GM12878 (cell line): ENCODE measurements at regions not wholly inside any gene's neighbourhood (a gene's known extent, or its start where the extent isn't known, plus 50 kb on each side); places are given as distances from the start of the nearest gene placed in this dataset.

Experiments
- ATAC-seq: fragments of 200-7000 bp; cut with Tn5 transposase; 3 replicates; pipeline ENCODE4 v1.9.1; 2020; ENCODE audit warnings: mild to moderate bottlenecking, moderate library complexity
- BruUV-seq: library from RNA; stranded (reverse); fragments of 400-500 nt; replicated peaks from 2 replicates; lab custom pipeline; 2021; lab: Mats Ljungman, UMichigan
- CTCF ChIA-PET: fragments of 300-600 bp; sonication (Branson Sonifier 250); formaldehyde crosslinking; extraction: SDS; loops from one replicate; lab custom pipeline; 2021; ENCODE audit warnings: inconsistent platforms; lab: Yijun Ruan, JAX
- POLR2A ChIA-PET: fragments of 350-600 bp; formaldehyde crosslinking; extraction: SDS; loops from one replicate; lab custom pipeline; 2021; ENCODE audit warnings: inconsistent platforms; lab: Charles Lee
- RAD21 ChIA-PET: fragments of 300-600 bp; sonication (Branson Sonifier 250); formaldehyde crosslinking; loops from one replicate; lab custom pipeline; 2023; ENCODE audit warnings: antibody characterized with exemption; ENCODE audit not compliant: unreplicated experiment; lab: Charles Lee
- SMC1A ChIA-PET: fragments of 300-600 bp; sonication (Branson Sonifier 250); formaldehyde crosslinking; loops from one replicate; lab custom pipeline; 2023; ENCODE audit not compliant: unreplicated experiment, uncharacterized antibody; lab: Charles Lee
- DNase-seq: peaks from one replicate; pipeline ENCODE4 v3.0.0-alpha.2; 2011; ENCODE audit warnings: low read depth, low spot score
- FAIRE-seq: peaks from 3 replicates; lab custom pipeline; 2011; peaks lifted over from hg19 to GRCh38; lab: Jason Lieb, UNC
- H2AFZ ChIP-seq: 2 replicates; pipeline ENCODE4 v1.6.0; 2011; ENCODE audit warnings: low read depth, low read length, control low read depth; ENCODE audit not compliant: control insufficient read depth
- H3K27ac ChIP-seq: 2 replicates; pipeline ENCODE4 v1.5.1; 2011; ENCODE audit warnings: control low read depth; ENCODE audit not compliant: control insufficient read depth, insufficient read depth
- H3K27me3 ChIP-seq, 2 experiments: replicated peaks in 1 of 2; 2 replicates each; pipeline versions ENCODE4 v1.6.0 to v1.6.1; 2011; ENCODE audit warnings: low read length in 1 of 2; ENCODE audit not compliant: control insufficient read depth in 2 of 2, insufficient read depth in 2 of 2
- H3K36me3 ChIP-seq, 2 experiments: 2 replicates each; pipeline ENCODE4 v1.5.1; 2011; ENCODE audit warnings: low read length in 1 of 2; ENCODE audit not compliant: control insufficient read depth in 2 of 2, insufficient read depth in 2 of 2
- H3K4me1 ChIP-seq: 2 replicates; pipeline ENCODE4 v1.6.1; 2011; ENCODE audit warnings: mild to moderate bottlenecking, low read length, moderate library complexity, mixed read lengths; ENCODE audit not compliant: control insufficient read depth, insufficient read depth
- H3K4me2 ChIP-seq: 2 replicates; pipeline ENCODE4 v1.6.0; 2011; ENCODE audit warnings: control low read depth; ENCODE audit not compliant: control insufficient read depth, insufficient read depth
- H3K4me3 ChIP-seq: fragments of 200-600 bp; sonication (generic); 2 replicates; pipeline ENCODE4 v1.5.1; 2016
- H3K79me2 ChIP-seq: 2 replicates; pipeline ENCODE4 v1.6.0; 2011; ENCODE audit warnings: low read length; ENCODE audit not compliant: control insufficient read depth, insufficient read depth
- H3K9ac ChIP-seq: 2 replicates; pipeline ENCODE4 v1.8.0; 2011; ENCODE audit warnings: low read length, control low read depth, mixed read lengths; ENCODE audit not compliant: control insufficient read depth, insufficient read depth
- H3K9me3 ChIP-seq: replicated peaks from 3 replicates; pipeline ENCODE4 v1.5.1; 2011; ENCODE audit warnings: mild to moderate bottlenecking, low read length; ENCODE audit not compliant: control insufficient read depth, insufficient read depth
- H4K20me1 ChIP-seq: 2 replicates; pipeline ENCODE4 v1.6.0; 2011; ENCODE audit not compliant: control insufficient read depth, insufficient read depth
- ASH2L ChIP-seq: fragments of 300-600, 200-600 bp; sonication (generic); IDR thresholded peaks from 2 replicates; pipeline ENCODE4 v1.6.1; 2017; ENCODE audit warnings: low read depth, mild to moderate bottlenecking, borderline replicate concordance
- CBFB ChIP-seq: IDR thresholded peaks from 2 replicates; pipeline ENCODE4 v1.6.1; 2016; ENCODE audit warnings: antibody characterized with exemption, low read depth
- CBX3 ChIP-seq: fragments of 200-600 bp; sonication (generic); IDR thresholded peaks from 2 replicates; pipeline ENCODE4 v1.6.1; 2016; ENCODE audit warnings: low read depth, borderline replicate concordance
- CHD2 ChIP-seq: IDR thresholded peaks from 2 replicates; pipeline ENCODE4 v1.6.1; 2011; ENCODE audit warnings: low read depth, low read length, improper control_type of control experiment, borderline replicate concordance
- JUNB ChIP-seq: IDR thresholded peaks from 2 replicates; pipeline ENCODE4 v1.6.1; 2016; ENCODE audit warnings: antibody characterized with exemption, mild to moderate bottlenecking
- MXI1 ChIP-seq: fragments of 150-350 bp; IDR thresholded peaks from 2 replicates; pipeline ENCODE4 v1.6.1; 2011; ENCODE audit warnings: low read depth, mild to moderate bottlenecking, inconsistent platforms, low read length, improper control_type of control experiment
- NFYA ChIP-seq: IDR thresholded peaks from 2 replicates; pipeline ENCODE4 v1.6.1; 2011; ENCODE audit warnings: low read depth, mild to moderate bottlenecking, low read length, improper control_type of control experiment, borderline replicate concordance
- NKRF ChIP-seq: fragments of 450-650 bp; conservative IDR thresholded peaks from 2 replicates; pipeline ENCODE4 v1.6.1; 2017; ENCODE audit warnings: mild to moderate bottlenecking, moderate library complexity
- PAX8 ChIP-seq: fragments of 450-650 bp; IDR thresholded peaks from 2 replicates; pipeline ENCODE4 v1.6.1; 2017; ENCODE audit warnings: mild to moderate bottlenecking, moderate library complexity
- PBX3 ChIP-seq: IDR thresholded peaks from 2 replicates; pipeline ENCODE4 v1.6.1; 2011; ENCODE audit warnings: mild to moderate bottlenecking, low read depth, low read length, moderate library complexity; ENCODE audit not compliant: insufficient replicate concordance
- RFX5 ChIP-seq: IDR thresholded peaks from 2 replicates; pipeline ENCODE4 v1.6.1; 2011; ENCODE audit warnings: low read depth, low read length, improper control_type of control experiment
- TCF12 ChIP-seq: IDR thresholded peaks from 2 replicates; pipeline ENCODE4 v1.6.1; 2011; ENCODE audit warnings: low read depth, mild to moderate bottlenecking, low read length
- WGBS: methylation state at CpG from one replicate; pipeline ENCODE4 v1.1.6; 2016; ENCODE audit warnings: low lambda C conversion rate; ENCODE audit not compliant: insufficient replicate concordance, insufficient coverage; ENCODE audit errors: missing lambda C conversion rate; 5-methylcytosine and 5-hydroxymethylcytosine counted together
- in situ Hi-C: fragments of 300-500 bp; cut with MboI; formaldehyde crosslinking; loops from 9 replicates; pipeline ENCODE4 v1.14.3; 2018; ENCODE audit warnings: mixed read lengths
- intact Hi-C: fragments of 100-400 bp; cut with micrococcal nuclease; formaldehyde crosslinking; loops from one replicate; pipeline ENCODE4 v1.14.2; 2022; ENCODE audit not compliant: unreplicated experiment
- TF ChIP-seq, protein P1 (sequence below): fragments of 450-650 bp; IDR thresholded peaks from 2 replicates; pipeline ENCODE4 v1.6.1; 2018; ENCODE audit warnings: borderline replicate concordance, mild to moderate bottlenecking; ENCODE audit not compliant: partially characterized antibody
- TF ChIP-seq, protein P2 (sequence below): IDR thresholded peaks from 2 replicates; pipeline ENCODE4 v1.6.1; 2011; ENCODE audit warnings: borderline replicate concordance, low read depth, mild to moderate bottlenecking, moderate library complexity, low read length; ENCODE audit not compliant: insufficient read depth, poor library complexity, severe bottlenecking
- TF ChIP-seq, protein P3 (sequence below): IDR thresholded peaks from 2 replicates; pipeline ENCODE4 v1.6.1; 2011; ENCODE audit warnings: low read depth, low read length, improper control_type of control experiment, borderline replicate concordance

DNA sequence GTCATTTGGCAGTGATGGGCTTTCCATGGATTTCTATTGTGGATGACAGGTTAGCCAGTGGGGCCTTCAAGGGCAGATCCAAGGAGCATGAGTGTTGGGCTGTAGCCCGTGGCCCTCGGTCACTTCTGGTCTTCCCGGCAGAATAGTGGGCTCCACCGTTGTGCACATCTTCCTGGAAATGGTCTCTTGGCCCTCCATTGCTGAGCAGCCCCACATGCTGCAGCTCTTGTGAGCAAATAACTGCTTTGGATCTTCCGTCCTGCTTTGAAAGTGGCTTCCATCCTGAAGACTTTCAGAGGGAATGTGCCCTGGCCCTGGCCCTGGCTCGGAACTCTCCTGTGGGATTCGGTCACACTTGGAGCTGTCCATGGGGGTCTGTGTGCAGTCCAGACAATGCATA lies 102.8 kb downstream of the SNRPN start:
- no peak overlapping the region for H3K27ac ChIP-seq
- no peaks in the 10 kb centered on the region for H3K79me2 ChIP-seq
- H3K27me3 ChIP-seq, result no peaks in the 10 kb centered on the region
- ChIA-PET CTCF (no interaction called here), SMC1A (no interaction called here), POLR2A (no interaction called here), RAD21 (no interaction called here)
- WGBS, result 82% methylated on average over 7 of the region's 7 CpGs
- DNase-seq, result no peak
- in situ Hi-C loops (no loop called here), intact Hi-C loops (no loop called here)
- no peaks in the 10 kb centered on the region for H3K4me1 ChIP-seq
- TF ChIP-seq, protein P1, sequence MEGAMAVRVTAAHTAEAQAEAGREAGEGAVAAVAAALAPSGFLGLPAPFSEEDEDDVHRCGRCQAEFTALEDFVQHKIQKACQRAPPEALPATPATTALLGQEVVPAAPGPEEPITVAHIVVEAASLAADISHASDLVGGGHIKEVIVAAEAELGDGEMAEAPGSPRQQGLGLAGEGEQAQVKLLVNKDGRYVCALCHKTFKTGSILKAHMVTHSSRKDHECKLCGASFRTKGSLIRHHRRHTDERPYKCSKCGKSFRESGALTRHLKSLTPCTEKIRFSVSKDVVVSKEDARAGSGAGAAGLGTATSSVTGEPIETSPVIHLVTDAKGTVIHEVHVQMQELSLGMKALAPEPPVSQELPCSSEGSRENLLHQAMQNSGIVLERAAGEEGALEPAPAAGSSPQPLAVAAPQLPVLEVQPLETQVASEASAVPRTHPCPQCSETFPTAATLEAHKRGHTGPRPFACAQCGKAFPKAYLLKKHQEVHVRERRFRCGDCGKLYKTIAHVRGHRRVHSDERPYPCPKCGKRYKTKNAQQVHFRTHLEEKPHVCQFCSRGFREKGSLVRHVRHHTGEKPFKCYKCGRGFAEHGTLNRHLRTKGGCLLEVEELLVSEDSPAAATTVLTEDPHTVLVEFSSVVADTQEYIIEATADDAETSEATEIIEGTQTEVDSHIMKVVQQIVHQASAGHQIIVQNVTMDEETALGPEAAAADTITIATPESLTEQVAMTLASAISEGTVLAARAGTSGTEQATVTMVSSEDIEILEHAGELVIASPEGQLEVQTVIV, result no peak
- TF ChIP-seq, protein P2, sequence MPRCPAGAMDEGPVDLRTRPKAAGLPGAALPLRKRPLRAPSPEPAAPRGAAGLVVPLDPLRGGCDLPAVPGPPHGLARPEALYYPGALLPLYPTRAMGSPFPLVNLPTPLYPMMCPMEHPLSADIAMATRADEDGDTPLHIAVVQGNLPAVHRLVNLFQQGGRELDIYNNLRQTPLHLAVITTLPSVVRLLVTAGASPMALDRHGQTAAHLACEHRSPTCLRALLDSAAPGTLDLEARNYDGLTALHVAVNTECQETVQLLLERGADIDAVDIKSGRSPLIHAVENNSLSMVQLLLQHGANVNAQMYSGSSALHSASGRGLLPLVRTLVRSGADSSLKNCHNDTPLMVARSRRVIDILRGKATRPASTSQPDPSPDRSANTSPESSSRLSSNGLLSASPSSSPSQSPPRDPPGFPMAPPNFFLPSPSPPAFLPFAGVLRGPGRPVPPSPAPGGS, result no peak
- TF ChIP-seq, protein P3, sequence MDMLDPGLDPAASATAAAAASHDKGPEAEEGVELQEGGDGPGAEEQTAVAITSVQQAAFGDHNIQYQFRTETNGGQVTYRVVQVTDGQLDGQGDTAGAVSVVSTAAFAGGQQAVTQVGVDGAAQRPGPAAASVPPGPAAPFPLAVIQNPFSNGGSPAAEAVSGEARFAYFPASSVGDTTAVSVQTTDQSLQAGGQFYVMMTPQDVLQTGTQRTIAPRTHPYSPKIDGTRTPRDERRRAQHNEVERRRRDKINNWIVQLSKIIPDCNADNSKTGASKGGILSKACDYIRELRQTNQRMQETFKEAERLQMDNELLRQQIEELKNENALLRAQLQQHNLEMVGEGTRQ, result no peak
- TF ChIP-seq ASH2L (no peak), PBX3 (no peak), TCF12 (no peak), CHD2 (no peak), RFX5 (no peak), NFYA (no peak), MXI1 (no peak), PAX8 (no peak), CBFB (no peak), NKRF (no peak), CBX3 (no peak), JUNB (no peak)
- H3K9ac ChIP-seq, result no peak overlapping the region
- no peak overlapping the region for H2AFZ ChIP-seq
- FAIRE-seq, result no peak
- H3K4me3 ChIP-seq, result no peak overlapping the region
- H3K4me2 ChIP-seq, result no peak overlapping the region
- BruUV-seq, result no TSS peak
- H4K20me1 ChIP-seq, result no peaks in the 10 kb centered on the region
- ATAC-seq, result no peak
- H3K9me3 ChIP-seq, result peaks cover 78% of the 10 kb centered on the region
- H3K36me3 ChIP-seq, result peaks cover 0 to 6% of the 10 kb centered on the region in 2 experiments; a peak in 2 of 4 replicates
